GM12878 (cell line): ENCODE measurements at regions not wholly inside any gene's neighbourhood (a gene's known extent, or its start where the extent isn't known, plus 50 kb on each side); places are given as distances from the start of the nearest gene placed in this dataset.

Experiments
- BCL11A ChIP-seq: IDR thresholded peaks from 2 replicates; pipeline ENCODE4 v1.6.1; 2011; ENCODE audit warnings: low read depth, low read length
- EP300 ChIP-seq, 2 experiments: fragments of 150-350 bp in 1 of 2; IDR thresholded peaks; 2 replicates each; pipeline ENCODE4 v1.6.1; 2011 to 2012; ENCODE audit warnings: low read depth in 2 of 2, low read length in 2 of 2, borderline replicate concordance in 1 of 2, improper control_type of control experiment in 1 of 2, inconsistent platforms in 1 of 2; ENCODE audit not compliant: control insufficient read depth in 1 of 2
- JUNB ChIP-seq: IDR thresholded peaks from 2 replicates; pipeline ENCODE4 v1.6.1; 2016; ENCODE audit warnings: antibody characterized with exemption, mild to moderate bottlenecking
- NR2F1 ChIP-seq: fragments of 450-650 bp; conservative IDR thresholded peaks from 2 replicates; pipeline ENCODE4 v1.6.1; 2017; ENCODE audit warnings: mild to moderate bottlenecking
- POLR2A ChIP-seq: IDR thresholded peaks from 2 replicates; pipeline ENCODE4 v1.6.1; 2011; ENCODE audit warnings: low read depth, mild to moderate bottlenecking, low read length
- TCF7 ChIP-seq: IDR thresholded peaks from 2 replicates; pipeline ENCODE4 v1.6.1; 2014; ENCODE audit warnings: antibody characterized with exemption, borderline replicate concordance
- ZBED1 ChIP-seq: IDR thresholded peaks from 2 replicates; pipeline ENCODE4 v1.6.1; 2016; ENCODE audit warnings: borderline replicate concordance
- ZZZ3 ChIP-seq: IDR thresholded peaks from 2 replicates; pipeline ENCODE4 v1.6.1; 2011; ENCODE audit warnings: low read depth; ENCODE audit not compliant: control insufficient read depth, insufficient read length
- TF ChIP-seq, protein P1 (sequence below): IDR thresholded peaks from 2 replicates; pipeline ENCODE4 v1.6.1; 2011; ENCODE audit warnings: low read depth, mild to moderate bottlenecking, low read length, moderate library complexity, borderline replicate concordance; ENCODE audit errors: extremely low read depth
- TF ChIP-seq, protein P2 (sequence below), 3 experiments: IDR thresholded peaks in 2 of 3; conservative IDR thresholded peaks in 1 of 3; 2 replicates each; pipeline ENCODE4 v1.5.1; 2011; ENCODE audit warnings: low read depth in 3 of 3, low read length in 3 of 3, mild to moderate bottlenecking in 3 of 3, control low read depth in 2 of 3, moderate library complexity in 2 of 3, inconsistent platforms in 1 of 3, mixed read lengths in 1 of 3; ENCODE audit not compliant: control insufficient read depth in 2 of 3, insufficient read depth in 1 of 3; ENCODE audit errors: extremely low read depth in 1 of 3
- TF ChIP-seq, protein P3 (sequence below): IDR thresholded peaks from 2 replicates; pipeline ENCODE4 v1.6.1; 2012; ENCODE audit warnings: low read depth, low read length, improper control_type of control experiment
- TF ChIP-seq, protein P4 (sequence below): IDR thresholded peaks from 2 replicates; pipeline ENCODE4 v1.6.1; 2012; ENCODE audit warnings: mild to moderate bottlenecking, low read depth, low read length
- TF ChIP-seq, protein P5 (sequence below): fragments of 450-650 bp; formaldehyde crosslinking; IDR thresholded peaks from 2 replicates; pipeline ENCODE4 v1.5.0; 2022; ENCODE audit warnings: mild to moderate bottlenecking, missing genetic modification characterization

DNA sequence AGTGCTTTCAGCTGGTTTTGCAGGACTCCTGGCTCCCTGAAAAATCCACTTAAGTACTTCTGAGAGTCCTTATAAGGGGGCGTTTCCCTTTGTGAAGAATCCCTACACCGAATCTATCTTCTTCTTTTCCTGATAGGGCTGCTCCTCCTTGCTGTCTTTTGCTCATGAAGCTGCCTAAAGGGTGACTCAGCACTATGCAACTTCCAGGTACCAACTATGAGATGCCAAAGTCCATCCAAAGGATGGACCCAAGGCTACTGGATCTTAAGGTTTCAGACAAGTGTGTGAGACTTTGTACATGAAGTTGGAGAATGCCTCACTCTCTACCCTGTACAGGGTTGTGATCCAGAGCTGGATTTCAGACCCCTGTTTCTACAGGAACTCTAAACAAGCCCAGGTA, 485.0 kb upstream of the FAT1 start:
- TF ChIP-seq, protein P1, sequence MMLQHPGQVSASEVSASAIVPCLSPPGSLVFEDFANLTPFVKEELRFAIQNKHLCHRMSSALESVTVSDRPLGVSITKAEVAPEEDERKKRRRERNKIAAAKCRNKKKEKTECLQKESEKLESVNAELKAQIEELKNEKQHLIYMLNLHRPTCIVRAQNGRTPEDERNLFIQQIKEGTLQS: no peak
- TF ChIP-seq POLR2A (no peak), NR2F1 (no peak), BCL11A (no peak), ZZZ3 (no peak), EP300 (IDR thresholded peaks at IDR 0.05; ENCODE audit: borderline replicate concordance in 1 of 2, control insufficient read depth in 1 of 2, low read depth in 2 of 2, low read length in 2 of 2) (no peak), ZBED1 (no peak), JUNB (no peak), TCF7 (no peak)
- TF ChIP-seq, protein P2, sequence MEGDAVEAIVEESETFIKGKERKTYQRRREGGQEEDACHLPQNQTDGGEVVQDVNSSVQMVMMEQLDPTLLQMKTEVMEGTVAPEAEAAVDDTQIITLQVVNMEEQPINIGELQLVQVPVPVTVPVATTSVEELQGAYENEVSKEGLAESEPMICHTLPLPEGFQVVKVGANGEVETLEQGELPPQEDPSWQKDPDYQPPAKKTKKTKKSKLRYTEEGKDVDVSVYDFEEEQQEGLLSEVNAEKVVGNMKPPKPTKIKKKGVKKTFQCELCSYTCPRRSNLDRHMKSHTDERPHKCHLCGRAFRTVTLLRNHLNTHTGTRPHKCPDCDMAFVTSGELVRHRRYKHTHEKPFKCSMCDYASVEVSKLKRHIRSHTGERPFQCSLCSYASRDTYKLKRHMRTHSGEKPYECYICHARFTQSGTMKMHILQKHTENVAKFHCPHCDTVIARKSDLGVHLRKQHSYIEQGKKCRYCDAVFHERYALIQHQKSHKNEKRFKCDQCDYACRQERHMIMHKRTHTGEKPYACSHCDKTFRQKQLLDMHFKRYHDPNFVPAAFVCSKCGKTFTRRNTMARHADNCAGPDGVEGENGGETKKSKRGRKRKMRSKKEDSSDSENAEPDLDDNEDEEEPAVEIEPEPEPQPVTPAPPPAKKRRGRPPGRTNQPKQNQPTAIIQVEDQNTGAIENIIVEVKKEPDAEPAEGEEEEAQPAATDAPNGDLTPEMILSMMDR (IDR thresholded peaks at IDR 0.05 in 2 of 3, conservative IDR thresholded peaks at IDR 0.05 in 1 of 3; ENCODE audit: control insufficient read depth in 2 of 3, extremely low read depth in 1 of 3, insufficient read depth in 1 of 3, low read depth in 3 of 3, low read length in 3 of 3): no peak
- TF ChIP-seq, protein P3, sequence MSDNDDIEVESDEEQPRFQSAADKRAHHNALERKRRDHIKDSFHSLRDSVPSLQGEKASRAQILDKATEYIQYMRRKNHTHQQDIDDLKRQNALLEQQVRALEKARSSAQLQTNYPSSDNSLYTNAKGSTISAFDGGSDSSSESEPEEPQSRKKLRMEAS: no peak
- TF ChIP-seq, protein P4, sequence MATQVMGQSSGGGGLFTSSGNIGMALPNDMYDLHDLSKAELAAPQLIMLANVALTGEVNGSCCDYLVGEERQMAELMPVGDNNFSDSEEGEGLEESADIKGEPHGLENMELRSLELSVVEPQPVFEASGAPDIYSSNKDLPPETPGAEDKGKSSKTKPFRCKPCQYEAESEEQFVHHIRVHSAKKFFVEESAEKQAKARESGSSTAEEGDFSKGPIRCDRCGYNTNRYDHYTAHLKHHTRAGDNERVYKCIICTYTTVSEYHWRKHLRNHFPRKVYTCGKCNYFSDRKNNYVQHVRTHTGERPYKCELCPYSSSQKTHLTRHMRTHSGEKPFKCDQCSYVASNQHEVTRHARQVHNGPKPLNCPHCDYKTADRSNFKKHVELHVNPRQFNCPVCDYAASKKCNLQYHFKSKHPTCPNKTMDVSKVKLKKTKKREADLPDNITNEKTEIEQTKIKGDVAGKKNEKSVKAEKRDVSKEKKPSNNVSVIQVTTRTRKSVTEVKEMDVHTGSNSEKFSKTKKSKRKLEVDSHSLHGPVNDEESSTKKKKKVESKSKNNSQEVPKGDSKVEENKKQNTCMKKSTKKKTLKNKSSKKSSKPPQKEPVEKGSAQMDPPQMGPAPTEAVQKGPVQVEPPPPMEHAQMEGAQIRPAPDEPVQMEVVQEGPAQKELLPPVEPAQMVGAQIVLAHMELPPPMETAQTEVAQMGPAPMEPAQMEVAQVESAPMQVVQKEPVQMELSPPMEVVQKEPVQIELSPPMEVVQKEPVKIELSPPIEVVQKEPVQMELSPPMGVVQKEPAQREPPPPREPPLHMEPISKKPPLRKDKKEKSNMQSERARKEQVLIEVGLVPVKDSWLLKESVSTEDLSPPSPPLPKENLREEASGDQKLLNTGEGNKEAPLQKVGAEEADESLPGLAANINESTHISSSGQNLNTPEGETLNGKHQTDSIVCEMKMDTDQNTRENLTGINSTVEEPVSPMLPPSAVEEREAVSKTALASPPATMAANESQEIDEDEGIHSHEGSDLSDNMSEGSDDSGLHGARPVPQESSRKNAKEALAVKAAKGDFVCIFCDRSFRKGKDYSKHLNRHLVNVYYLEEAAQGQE: no peak
- TF ChIP-seq, protein P5, sequence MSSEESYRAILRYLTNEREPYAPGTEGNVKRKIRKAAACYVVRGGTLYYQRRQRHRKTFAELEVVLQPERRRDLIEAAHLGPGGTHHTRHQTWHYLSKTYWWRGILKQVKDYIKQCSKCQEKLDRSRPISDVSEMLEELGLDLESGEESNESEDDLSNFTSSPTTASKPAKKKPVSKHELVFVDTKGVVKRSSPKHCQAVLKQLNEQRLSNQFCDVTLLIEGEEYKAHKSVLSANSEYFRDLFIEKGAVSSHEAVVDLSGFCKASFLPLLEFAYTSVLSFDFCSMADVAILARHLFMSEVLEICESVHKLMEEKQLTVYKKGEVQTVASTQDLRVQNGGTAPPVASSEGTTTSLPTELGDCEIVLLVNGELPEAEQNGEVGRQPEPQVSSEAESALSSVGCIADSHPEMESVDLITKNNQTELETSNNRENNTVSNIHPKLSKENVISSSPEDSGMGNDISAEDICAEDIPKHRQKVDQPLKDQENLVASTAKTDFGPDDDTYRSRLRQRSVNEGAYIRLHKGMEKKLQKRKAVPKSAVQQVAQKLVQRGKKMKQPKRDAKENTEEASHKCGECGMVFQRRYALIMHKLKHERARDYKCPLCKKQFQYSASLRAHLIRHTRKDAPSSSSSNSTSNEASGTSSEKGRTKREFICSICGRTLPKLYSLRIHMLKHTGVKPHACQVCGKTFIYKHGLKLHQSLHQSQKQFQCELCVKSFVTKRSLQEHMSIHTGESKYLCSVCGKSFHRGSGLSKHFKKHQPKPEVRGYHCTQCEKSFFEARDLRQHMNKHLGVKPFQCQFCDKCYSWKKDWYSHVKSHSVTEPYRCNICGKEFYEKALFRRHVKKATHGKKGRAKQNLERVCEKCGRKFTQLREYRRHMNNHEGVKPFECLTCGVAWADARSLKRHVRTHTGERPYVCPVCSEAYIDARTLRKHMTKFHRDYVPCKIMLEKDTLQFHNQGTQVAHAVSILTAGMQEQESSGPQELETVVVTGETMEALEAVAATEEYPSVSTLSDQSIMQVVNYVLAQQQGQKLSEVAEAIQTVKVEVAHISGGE: no peak
